DND-41 (cell line): ENCODE measurements at regions not wholly inside any gene's neighbourhood (a gene's known extent, or its start where the extent isn't known, plus 50 kb on each side); places are given as distances from the start of the nearest gene placed in this dataset.

Experiments used
- EZH2 ChIP-seq: IDR thresholded peaks from 3 replicates; pipeline ENCODE4 v1.6.1; 2012; ENCODE audit warnings: borderline replicate concordance, low read depth, mild to moderate bottlenecking, moderate library complexity, low read length, inconsistent platforms; ENCODE audit not compliant: severe bottlenecking
- TF ChIP-seq, protein P1 (sequence below): IDR thresholded peaks from 2 replicates; pipeline ENCODE4 v1.5.1; 2012; ENCODE audit warnings: borderline replicate concordance, low read length, moderate library complexity, mild to moderate bottlenecking; ENCODE audit not compliant: poor library complexity, severe bottlenecking; ENCODE audit errors: extremely low read depth

DNA sequence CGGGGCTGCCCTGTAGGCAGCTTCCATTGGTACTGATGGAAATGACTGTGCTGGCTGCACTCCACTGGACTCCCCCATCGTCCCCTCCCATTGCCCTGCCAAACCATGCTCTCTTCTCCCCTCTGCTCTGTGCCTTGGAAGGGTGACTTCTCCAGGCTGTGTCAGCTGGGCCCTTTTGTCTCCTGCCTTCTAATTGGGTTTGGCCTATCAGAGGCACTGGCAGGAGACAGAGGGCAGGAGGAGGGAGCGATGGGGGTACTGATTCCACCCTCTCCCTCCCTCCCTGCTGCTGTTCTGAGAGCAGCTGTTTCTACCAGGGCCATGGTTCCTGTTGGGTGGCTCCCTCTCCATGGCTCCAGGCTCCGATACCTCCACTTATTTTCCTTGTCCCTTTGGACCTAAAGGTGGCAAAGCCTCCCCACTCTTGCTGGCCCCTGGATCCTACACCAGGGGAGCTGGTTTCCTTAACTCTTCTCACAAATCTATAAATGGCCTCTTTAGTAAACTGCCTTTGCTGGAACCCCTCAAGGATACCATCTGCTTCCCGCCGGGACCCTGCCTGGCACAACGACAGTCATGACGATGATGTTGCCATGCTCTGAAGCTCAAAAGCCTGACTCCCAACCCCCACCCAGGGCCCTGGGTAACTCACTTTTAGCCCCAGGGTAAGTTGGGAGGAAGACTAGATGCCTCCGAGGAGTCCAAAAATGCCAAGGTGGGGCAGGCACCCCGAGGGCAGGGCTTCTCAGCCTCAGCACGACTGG, 123.8 kb upstream of the RPL38 start:
- TF ChIP-seq, protein P1, sequence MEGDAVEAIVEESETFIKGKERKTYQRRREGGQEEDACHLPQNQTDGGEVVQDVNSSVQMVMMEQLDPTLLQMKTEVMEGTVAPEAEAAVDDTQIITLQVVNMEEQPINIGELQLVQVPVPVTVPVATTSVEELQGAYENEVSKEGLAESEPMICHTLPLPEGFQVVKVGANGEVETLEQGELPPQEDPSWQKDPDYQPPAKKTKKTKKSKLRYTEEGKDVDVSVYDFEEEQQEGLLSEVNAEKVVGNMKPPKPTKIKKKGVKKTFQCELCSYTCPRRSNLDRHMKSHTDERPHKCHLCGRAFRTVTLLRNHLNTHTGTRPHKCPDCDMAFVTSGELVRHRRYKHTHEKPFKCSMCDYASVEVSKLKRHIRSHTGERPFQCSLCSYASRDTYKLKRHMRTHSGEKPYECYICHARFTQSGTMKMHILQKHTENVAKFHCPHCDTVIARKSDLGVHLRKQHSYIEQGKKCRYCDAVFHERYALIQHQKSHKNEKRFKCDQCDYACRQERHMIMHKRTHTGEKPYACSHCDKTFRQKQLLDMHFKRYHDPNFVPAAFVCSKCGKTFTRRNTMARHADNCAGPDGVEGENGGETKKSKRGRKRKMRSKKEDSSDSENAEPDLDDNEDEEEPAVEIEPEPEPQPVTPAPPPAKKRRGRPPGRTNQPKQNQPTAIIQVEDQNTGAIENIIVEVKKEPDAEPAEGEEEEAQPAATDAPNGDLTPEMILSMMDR, result no peak
- no peak for TF ChIP-seq EZH2
